ENCODE measurements at regions not wholly inside any gene's neighbourhood (a gene's known extent, or its start where the extent isn't known, plus 50 kb on each side); places are given as distances from the start of the nearest gene placed in this dataset.

GRCh38 chr6:138569554-138569953 lies 70.3 kb upstream of the NHSL1 start:
- no peak overlapping the region for H3K9ac ChIP-seq (ENCODE audit: low read depth, low read length)
- no peaks in the 10 kb centered on the region for H3K9me3 ChIP-seq (ENCODE audit: insufficient read depth, low read depth, low read length)
- no peak overlapping the region for H3K27ac ChIP-seq (ENCODE audit: low read length)
- H3K4me3 ChIP-seq (ENCODE audit: low read length): peak overlapping the region; percentile 75; the same call in 1 of the 2 replicates
- no peaks in the 10 kb centered on the region; the same call in 1 of the 2 replicates for H3K27me3 ChIP-seq (ENCODE audit: insufficient read depth, low read length)
- H3K4me1 ChIP-seq (ENCODE audit: insufficient read depth, low read length): peaks cover 40% of the 10 kb centered on the region
- H3K36me3 ChIP-seq (ENCODE audit: insufficient read depth, low read depth, low read length): no peaks in the 10 kb centered on the region

DNA sequence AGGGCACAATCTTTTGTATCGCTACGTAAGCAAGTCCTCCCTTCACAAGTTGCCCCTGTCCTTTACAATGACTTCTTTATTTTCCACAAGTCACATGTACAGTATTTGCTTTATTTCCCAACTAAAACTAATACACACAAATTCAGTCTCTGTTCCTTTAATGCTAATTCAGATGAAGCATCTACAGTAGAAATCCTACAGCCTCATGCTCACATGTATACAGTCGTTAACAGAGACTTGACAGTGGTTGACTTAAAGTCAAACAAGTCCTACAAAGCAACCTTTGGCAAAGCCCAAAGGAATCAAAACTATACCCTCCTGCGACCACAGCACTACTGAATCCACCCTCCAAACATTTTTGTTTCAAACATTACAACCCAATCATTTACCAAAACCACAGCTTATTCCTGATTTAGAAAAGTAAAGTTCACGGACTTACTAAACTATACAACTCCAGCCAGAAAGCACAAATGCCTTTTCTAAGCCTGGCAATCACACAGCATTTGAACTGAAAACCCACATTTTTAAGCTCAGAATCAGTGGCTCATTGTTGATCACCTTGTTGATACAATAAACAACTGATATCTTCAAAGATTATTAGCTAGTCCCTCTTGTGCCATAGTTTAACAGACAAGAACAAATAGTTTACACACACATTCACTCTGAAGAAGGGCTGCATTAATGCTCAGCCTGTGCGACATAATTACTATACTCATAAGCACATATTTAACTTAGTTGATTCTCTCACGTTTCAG lies 70.9 kb upstream of the NHSL1 start:
- H3K9ac ChIP-seq (ENCODE audit: low read depth, low read length): peak overlapping the region; percentile 75
- no peaks in the 10 kb centered on the region; the same call in 1 of the 2 replicates for H3K27me3 ChIP-seq (ENCODE audit: insufficient read depth, low read length)
- H3K9me3 ChIP-seq (ENCODE audit: insufficient read depth, low read depth, low read length): no peaks in the 10 kb centered on the region
- H3K27ac ChIP-seq (ENCODE audit: low read length): no peak overlapping the region
- peak overlapping the region; percentile 75 for H3K4me3 ChIP-seq (ENCODE audit: low read length)
- H3K4me1 ChIP-seq (ENCODE audit: insufficient read depth, low read length): peaks cover 40% of the 10 kb centered on the region
- H3K36me3 ChIP-seq (ENCODE audit: insufficient read depth, low read depth, low read length): no peaks in the 10 kb centered on the region

DNA sequence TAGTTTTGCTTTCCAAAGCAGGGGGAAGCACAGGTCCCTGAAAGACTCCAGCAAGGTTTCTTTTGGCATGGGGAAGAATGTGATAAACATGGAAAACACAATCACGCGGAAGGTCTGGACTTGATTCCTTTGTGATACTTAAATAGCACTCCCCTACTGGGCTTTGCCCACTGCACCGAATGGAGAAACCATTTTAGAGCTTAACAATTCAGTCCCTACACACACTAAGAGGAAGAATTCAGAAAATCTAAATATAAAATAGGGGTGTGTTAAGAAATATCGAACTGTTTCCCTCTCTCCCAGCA lies 71.4 kb upstream of the NHSL1 start:
- no peaks in the 10 kb centered on the region for H3K36me3 ChIP-seq (ENCODE audit: insufficient read depth, low read depth, low read length)
- peak overlapping the region; percentile 75 for H3K4me3 ChIP-seq (ENCODE audit: low read length)
- no peak overlapping the region for H3K27ac ChIP-seq (ENCODE audit: low read length)
- peaks cover 40% of the 10 kb centered on the region for H3K4me1 ChIP-seq (ENCODE audit: insufficient read depth, low read length)
- peak overlapping the region; percentile 75; the same call in 1 of the 2 replicates for H3K9ac ChIP-seq (ENCODE audit: low read depth, low read length)
- H3K9me3 ChIP-seq (ENCODE audit: insufficient read depth, low read depth, low read length): no peaks in the 10 kb centered on the region
- no peaks in the 10 kb centered on the region; the same call in 1 of the 2 replicates for H3K27me3 ChIP-seq (ENCODE audit: insufficient read depth, low read length)

GRCh38 chr6:138571181-138571580 lies 71.9 kb upstream of the NHSL1 start:
- H3K4me1 ChIP-seq (ENCODE audit: insufficient read depth, low read length): peaks cover 40% of the 10 kb centered on the region
- H3K36me3 ChIP-seq (ENCODE audit: insufficient read depth, low read depth, low read length): no peaks in the 10 kb centered on the region
- no peaks in the 10 kb centered on the region; the same call in 1 of the 2 replicates for H3K27me3 ChIP-seq (ENCODE audit: insufficient read depth, low read length)
- no peaks in the 10 kb centered on the region for H3K9me3 ChIP-seq (ENCODE audit: insufficient read depth, low read depth, low read length)
- peak overlapping the region; percentile 75; the same call in 1 of the 2 replicates for H3K9ac ChIP-seq (ENCODE audit: low read depth, low read length)
- H3K27ac ChIP-seq (ENCODE audit: low read length): no peak overlapping the region
- peak overlapping the region; percentile 75 for H3K4me3 ChIP-seq (ENCODE audit: low read length)

DNA sequence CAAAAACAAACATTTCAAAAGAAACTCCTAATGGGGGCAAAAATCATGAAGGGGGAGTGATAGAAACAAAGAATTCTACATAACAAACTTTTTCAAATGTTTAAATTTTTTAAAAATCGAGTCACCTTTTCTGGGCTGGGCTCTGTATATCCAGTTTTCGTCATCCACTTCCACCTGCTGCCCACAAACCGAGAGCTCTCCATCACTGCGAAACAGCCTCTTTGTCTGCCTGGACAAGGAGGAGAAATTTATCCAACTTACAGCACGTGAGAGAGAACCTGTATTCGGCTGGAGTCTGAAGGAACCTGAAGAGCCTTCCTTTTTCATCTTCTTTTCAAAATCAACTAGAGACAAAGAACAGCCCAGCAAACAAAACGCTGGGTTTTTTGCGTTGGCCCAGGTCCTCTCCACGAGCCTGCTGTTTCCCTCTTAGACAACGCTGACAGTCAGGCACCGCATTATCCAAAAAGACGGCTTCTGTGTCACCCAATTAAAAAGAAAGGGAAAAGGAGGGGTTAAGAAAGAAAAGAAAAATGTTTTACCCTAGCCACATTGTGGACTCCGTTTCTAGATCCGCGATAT lies 72.4 kb upstream of the NHSL1 start:
- H3K4me3 ChIP-seq (ENCODE audit: low read length): peak overlapping the region; percentile 75
- peaks cover 42% of the 10 kb centered on the region for H3K4me1 ChIP-seq (ENCODE audit: insufficient read depth, low read length)
- H3K9ac ChIP-seq (ENCODE audit: low read depth, low read length): peak overlapping the region; percentile 75; the same call in 1 of the 2 replicates
- no peaks in the 10 kb centered on the region for H3K36me3 ChIP-seq (ENCODE audit: insufficient read depth, low read depth, low read length)
- H3K27me3 ChIP-seq (ENCODE audit: insufficient read depth, low read length): no peaks in the 10 kb centered on the region; the same call in 1 of the 2 replicates
- no peak overlapping the region for H3K27ac ChIP-seq (ENCODE audit: low read length)
- H3K9me3 ChIP-seq (ENCODE audit: insufficient read depth, low read depth, low read length): no peaks in the 10 kb centered on the region

DNA sequence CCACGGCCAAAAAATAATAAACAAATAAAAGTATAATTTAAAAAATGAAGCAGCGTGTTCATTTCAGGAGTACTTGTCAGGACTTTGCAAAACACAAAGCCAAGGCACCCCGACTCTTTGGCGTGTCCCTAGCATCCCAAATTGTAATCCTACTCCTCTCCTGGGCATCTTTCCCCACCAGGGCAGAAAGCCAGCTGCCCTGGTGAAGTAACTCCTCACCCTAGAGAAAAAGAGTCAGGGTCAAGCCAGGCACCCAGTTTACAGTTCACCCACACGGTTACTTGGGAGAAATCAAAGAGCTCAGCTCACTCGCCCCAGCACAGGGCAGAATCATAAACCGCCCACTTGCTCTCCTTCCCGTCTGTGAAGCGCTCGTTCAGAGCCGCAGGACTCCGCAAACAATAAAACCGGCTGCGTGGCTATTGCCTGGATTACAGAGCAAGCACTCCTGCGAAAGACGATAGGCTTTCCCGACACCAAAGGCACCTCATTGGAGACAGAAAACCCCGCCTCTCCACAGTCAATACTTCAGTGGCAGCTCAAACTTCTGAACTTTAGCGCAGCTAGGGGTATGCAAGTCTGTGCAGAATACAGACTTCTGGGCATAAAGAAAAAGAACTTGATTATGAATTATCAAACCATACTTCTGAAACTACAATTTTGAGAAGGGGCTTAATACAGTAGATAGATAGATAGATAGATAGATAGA lies 73.0 kb upstream of the NHSL1 start:
- peak overlapping the region; percentile 75 for H3K4me3 ChIP-seq (ENCODE audit: low read length)
- no peaks in the 10 kb centered on the region for H3K36me3 ChIP-seq (ENCODE audit: insufficient read depth, low read depth, low read length)
- peak overlapping the region; percentile 75; the same call in 1 of the 2 replicates for H3K9ac ChIP-seq (ENCODE audit: low read depth, low read length)
- no peaks in the 10 kb centered on the region; the same call in 1 of the 2 replicates for H3K27me3 ChIP-seq (ENCODE audit: insufficient read depth, low read length)
- H3K27ac ChIP-seq (ENCODE audit: low read length): no peak overlapping the region
- no peaks in the 10 kb centered on the region for H3K9me3 ChIP-seq (ENCODE audit: insufficient read depth, low read depth, low read length)
- peaks cover 48% of the 10 kb centered on the region for H3K4me1 ChIP-seq (ENCODE audit: insufficient read depth, low read length)

DNA sequence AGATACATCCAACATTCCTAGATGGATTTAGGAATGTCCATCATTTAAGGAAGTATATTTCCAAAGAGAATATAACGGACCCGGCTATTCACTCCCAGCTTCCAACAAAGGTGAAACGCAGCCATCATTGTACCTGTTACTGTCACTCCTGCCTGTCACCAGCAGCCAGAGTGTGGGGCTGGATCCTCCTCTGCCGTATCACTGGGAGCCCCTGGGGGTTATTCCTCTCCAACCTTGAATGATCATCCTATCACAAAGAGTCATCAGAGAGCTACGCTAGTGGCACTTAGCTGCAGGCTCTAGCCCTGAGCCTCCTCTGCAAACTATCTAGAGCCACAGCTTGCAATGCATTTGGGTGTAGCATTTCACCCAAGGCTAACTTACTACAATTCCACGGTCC lies 73.6 kb upstream of the NHSL1 start:
- Histone ChIP-seq H3K4me3 (ENCODE audit: low read length) (peak overlapping the region; percentile 75; the same call in 1 of the 2 replicates), H3K9ac (ENCODE audit: low read depth, low read length) (no peak overlapping the region), H3K9me3 (ENCODE audit: insufficient read depth, low read depth, low read length) (no peaks in the 10 kb centered on the region), H3K27ac (ENCODE audit: low read length) (no peak overlapping the region), H3K36me3 (ENCODE audit: insufficient read depth, low read depth, low read length) (no peaks in the 10 kb centered on the region), H3K4me1 (ENCODE audit: insufficient read depth, low read length) (peaks cover 53% of the 10 kb centered on the region), H3K27me3 (ENCODE audit: insufficient read depth, low read length) (no peaks in the 10 kb centered on the region; the same call in 1 of the 2 replicates)

DNA sequence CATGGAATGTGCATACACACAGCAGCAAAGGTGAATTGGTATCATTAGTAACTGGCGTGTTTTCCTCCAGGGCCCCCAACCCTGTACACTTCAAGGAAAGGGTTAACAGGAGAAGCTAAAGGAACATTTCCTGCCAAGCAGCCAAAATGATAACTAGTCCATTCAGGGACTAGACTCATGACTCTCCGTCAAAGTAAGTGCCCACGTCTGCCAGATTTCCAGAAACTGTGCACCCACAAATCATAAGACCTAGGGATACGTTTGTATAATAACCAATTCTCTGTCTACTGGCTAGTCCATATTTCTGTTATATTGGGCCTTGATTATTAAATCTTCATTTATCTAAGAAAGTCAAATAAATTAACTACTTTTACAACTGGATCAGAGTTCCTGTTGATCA lies 76.0 kb upstream of the NHSL1 start:
- H3K9ac ChIP-seq (ENCODE audit: low read depth, low read length): no peak overlapping the region
- H3K36me3 ChIP-seq (ENCODE audit: insufficient read depth, low read depth, low read length): no peaks in the 10 kb centered on the region
- H3K27me3 ChIP-seq (ENCODE audit: insufficient read depth, low read length): no peaks in the 10 kb centered on the region; the same call in 1 of the 2 replicates
- no peak overlapping the region for H3K4me3 ChIP-seq (ENCODE audit: low read length)
- peaks cover 40% of the 10 kb centered on the region for H3K4me1 ChIP-seq (ENCODE audit: insufficient read depth, low read length)
- no peak overlapping the region for H3K27ac ChIP-seq (ENCODE audit: low read length)
- no peaks in the 10 kb centered on the region for H3K9me3 ChIP-seq (ENCODE audit: insufficient read depth, low read depth, low read length)

DNA sequence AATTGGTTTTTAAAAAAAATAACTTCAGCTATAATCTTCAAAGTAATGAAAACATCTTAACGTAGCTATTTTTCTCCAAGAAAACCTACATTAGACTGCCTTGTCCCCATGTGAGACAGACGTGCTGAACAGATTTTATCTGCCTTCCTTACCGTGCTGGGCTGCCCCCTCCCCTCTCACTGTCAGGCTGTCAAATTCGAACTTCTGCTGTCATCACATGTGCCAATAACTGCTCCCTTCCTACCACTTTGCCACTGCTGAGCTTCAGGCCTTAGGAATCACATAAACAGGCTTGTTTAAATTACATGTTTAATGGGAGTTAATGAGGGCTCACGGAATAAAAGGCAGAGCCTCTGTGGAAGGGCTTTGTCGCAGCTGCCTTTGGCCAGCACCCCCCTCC lies 77.0 kb upstream of the NHSL1 start:
- Histone ChIP-seq H3K27me3 (ENCODE audit: insufficient read depth, low read length) (no peaks in the 10 kb centered on the region; the same call in 1 of the 2 replicates), H3K36me3 (ENCODE audit: insufficient read depth, low read depth, low read length) (no peaks in the 10 kb centered on the region), H3K9ac (ENCODE audit: low read depth, low read length) (no peak overlapping the region), H3K27ac (ENCODE audit: low read length) (no peak overlapping the region), H3K4me3 (ENCODE audit: low read length) (no peak overlapping the region), H3K9me3 (ENCODE audit: insufficient read depth, low read depth, low read length) (no peaks in the 10 kb centered on the region), H3K4me1 (ENCODE audit: insufficient read depth, low read length) (peaks cover 29% of the 10 kb centered on the region)

- Histone ChIP-seq H3K27ac (ENCODE audit: low read length) (no peak overlapping the region), H3K4me1 (ENCODE audit: insufficient read depth, low read length) (peaks cover 22% of the 10 kb centered on the region), H3K9ac (ENCODE audit: low read depth, low read length) (no peak overlapping the region; the same call in 1 of the 2 replicates), H3K36me3 (ENCODE audit: insufficient read depth, low read depth, low read length) (no peaks in the 10 kb centered on the region), H3K4me3 (ENCODE audit: low read length) (no peak overlapping the region; the same call in 1 of the 2 replicates), H3K9me3 (ENCODE audit: insufficient read depth, low read depth, low read length) (no peaks in the 10 kb centered on the region), H3K27me3 (ENCODE audit: insufficient read depth, low read length) (no peaks in the 10 kb centered on the region)
Measured at GRCh38 chr6:138577151-138577915, 78.0 kb upstream of the NHSL1 start.

GRCh38 chr6:138580040-138580439 lies 80.7 kb upstream of the NHSL1 start:
- no peak overlapping the region for H3K4me3 ChIP-seq (ENCODE audit: low read length)
- no peaks in the 10 kb centered on the region for H3K36me3 ChIP-seq (ENCODE audit: insufficient read depth, low read depth, low read length)
- no peak overlapping the region for H3K27ac ChIP-seq (ENCODE audit: low read length)
- H3K9ac ChIP-seq (ENCODE audit: low read depth, low read length): no peak overlapping the region
- H3K27me3 ChIP-seq (ENCODE audit: insufficient read depth, low read length): no peaks in the 10 kb centered on the region
- no peaks in the 10 kb centered on the region for H3K9me3 ChIP-seq (ENCODE audit: insufficient read depth, low read depth, low read length)
- H3K4me1 ChIP-seq (ENCODE audit: insufficient read depth, low read length): peaks cover 16% of the 10 kb centered on the region
